GM12878 (cell line): ENCODE measurements at regions not wholly inside any gene's neighbourhood (a gene's known extent, or its start where the extent isn't known, plus 50 kb on each side); places are given as distances from the start of the nearest gene placed in this dataset.

Experiments used
- ATAC-seq: fragments of 200-7000 bp; cut with Tn5 transposase; 3 replicates; pipeline ENCODE4 v1.9.1; 2020; ENCODE audit warnings: mild to moderate bottlenecking, moderate library complexity
- BruUV-seq: library from RNA; stranded (reverse); fragments of 400-500 nt; replicated peaks from 2 replicates; lab custom pipeline; 2021; lab: Mats Ljungman, UMichigan
- CTCF ChIA-PET: fragments of 300-600 bp; sonication (Branson Sonifier 250); formaldehyde crosslinking; extraction: SDS; loops from one replicate; lab custom pipeline; 2021; ENCODE audit warnings: inconsistent platforms; lab: Yijun Ruan, JAX
- POLR2A ChIA-PET: fragments of 350-600 bp; formaldehyde crosslinking; extraction: SDS; loops from one replicate; lab custom pipeline; 2021; ENCODE audit warnings: inconsistent platforms; lab: Charles Lee
- RAD21 ChIA-PET: fragments of 300-600 bp; sonication (Branson Sonifier 250); formaldehyde crosslinking; loops from one replicate; lab custom pipeline; 2023; ENCODE audit warnings: antibody characterized with exemption; ENCODE audit not compliant: unreplicated experiment; lab: Charles Lee
- SMC1A ChIA-PET: fragments of 300-600 bp; sonication (Branson Sonifier 250); formaldehyde crosslinking; loops from one replicate; lab custom pipeline; 2023; ENCODE audit not compliant: unreplicated experiment, uncharacterized antibody; lab: Charles Lee
- DNase-seq: peaks from one replicate; pipeline ENCODE4 v3.0.0-alpha.2; 2011; ENCODE audit warnings: low read depth, low spot score
- FAIRE-seq: peaks from 3 replicates; lab custom pipeline; 2011; peaks lifted over from hg19 to GRCh38; lab: Jason Lieb, UNC
- H2AFZ ChIP-seq: 2 replicates; pipeline ENCODE4 v1.6.0; 2011; ENCODE audit warnings: low read depth, low read length, control low read depth; ENCODE audit not compliant: control insufficient read depth
- H3K27ac ChIP-seq: 2 replicates; pipeline ENCODE4 v1.5.1; 2011; ENCODE audit warnings: control low read depth; ENCODE audit not compliant: control insufficient read depth, insufficient read depth
- H3K27me3 ChIP-seq, 2 experiments: replicated peaks in 1 of 2; 2 replicates each; pipeline versions ENCODE4 v1.6.0 to v1.6.1; 2011; ENCODE audit warnings: low read length in 1 of 2; ENCODE audit not compliant: control insufficient read depth in 2 of 2, insufficient read depth in 2 of 2
- H3K36me3 ChIP-seq, 2 experiments: 2 replicates each; pipeline ENCODE4 v1.5.1; 2011; ENCODE audit warnings: low read length in 1 of 2; ENCODE audit not compliant: control insufficient read depth in 2 of 2, insufficient read depth in 2 of 2
- H3K4me1 ChIP-seq: 2 replicates; pipeline ENCODE4 v1.6.1; 2011; ENCODE audit warnings: mild to moderate bottlenecking, low read length, moderate library complexity, mixed read lengths; ENCODE audit not compliant: control insufficient read depth, insufficient read depth
- H3K4me2 ChIP-seq: 2 replicates; pipeline ENCODE4 v1.6.0; 2011; ENCODE audit warnings: control low read depth; ENCODE audit not compliant: control insufficient read depth, insufficient read depth
- H3K4me3 ChIP-seq: fragments of 200-600 bp; sonication (generic); 2 replicates; pipeline ENCODE4 v1.5.1; 2016
- H3K79me2 ChIP-seq: 2 replicates; pipeline ENCODE4 v1.6.0; 2011; ENCODE audit warnings: low read length; ENCODE audit not compliant: control insufficient read depth, insufficient read depth
- H3K9ac ChIP-seq: 2 replicates; pipeline ENCODE4 v1.8.0; 2011; ENCODE audit warnings: low read length, control low read depth, mixed read lengths; ENCODE audit not compliant: control insufficient read depth, insufficient read depth
- H3K9me3 ChIP-seq: replicated peaks from 3 replicates; pipeline ENCODE4 v1.5.1; 2011; ENCODE audit warnings: mild to moderate bottlenecking, low read length; ENCODE audit not compliant: control insufficient read depth, insufficient read depth
- H4K20me1 ChIP-seq: 2 replicates; pipeline ENCODE4 v1.6.0; 2011; ENCODE audit not compliant: control insufficient read depth, insufficient read depth
- ATF7 ChIP-seq: fragments of 450-650 bp; IDR thresholded peaks from 2 replicates; pipeline ENCODE4 v1.6.1; 2016; ENCODE audit warnings: low read depth, mild to moderate bottlenecking
- HSF1 ChIP-seq: fragments of 150-350 bp; IDR thresholded peaks from 2 replicates; pipeline ENCODE4 v1.6.1; 2014; ENCODE audit warnings: mild to moderate bottlenecking, low read depth, low read length
- IRF3 ChIP-seq: fragments of 450-650 bp; IDR thresholded peaks from 2 replicates; pipeline ENCODE4 v1.6.1; 2014; ENCODE audit warnings: mild to moderate bottlenecking
- JUNB ChIP-seq: IDR thresholded peaks from 2 replicates; pipeline ENCODE4 v1.6.1; 2016; ENCODE audit warnings: antibody characterized with exemption, mild to moderate bottlenecking
- NR2F1 ChIP-seq: fragments of 450-650 bp; conservative IDR thresholded peaks from 2 replicates; pipeline ENCODE4 v1.6.1; 2017; ENCODE audit warnings: mild to moderate bottlenecking
- PAX5 ChIP-seq: IDR thresholded peaks from 2 replicates; pipeline ENCODE4 v1.6.1; 2011; ENCODE audit warnings: low read depth, low read length, borderline replicate concordance
- RUNX3 ChIP-seq: IDR thresholded peaks from 2 replicates; pipeline ENCODE4 v1.6.1; 2012; ENCODE audit warnings: low read length, inconsistent platforms
- SMARCA5 ChIP-seq: fragments of 450-650 bp; IDR thresholded peaks from 2 replicates; pipeline ENCODE4 v1.6.1; 2017; ENCODE audit warnings: mild to moderate bottlenecking
- SMC3 ChIP-seq: IDR thresholded peaks from 2 replicates; pipeline ENCODE4 v1.6.1; 2011; ENCODE audit warnings: low read length, improper control_type of control experiment, borderline replicate concordance
- SUZ12 ChIP-seq: fragments of 200-600 bp; sonication (generic); IDR thresholded peaks from one replicate; pipeline ENCODE4 v1.6.1; 2018; ENCODE audit warnings: antibody characterized with exemption, mild to moderate bottlenecking; ENCODE audit not compliant: unreplicated experiment
- WGBS: methylation state at CpG from one replicate; pipeline ENCODE4 v1.1.6; 2016; ENCODE audit warnings: low lambda C conversion rate; ENCODE audit not compliant: insufficient replicate concordance, insufficient coverage; ENCODE audit errors: missing lambda C conversion rate; 5-methylcytosine and 5-hydroxymethylcytosine counted together
- in situ Hi-C: fragments of 300-500 bp; cut with MboI; formaldehyde crosslinking; loops from 9 replicates; pipeline ENCODE4 v1.14.3; 2018; ENCODE audit warnings: mixed read lengths
- intact Hi-C: fragments of 100-400 bp; cut with micrococcal nuclease; formaldehyde crosslinking; loops from one replicate; pipeline ENCODE4 v1.14.2; 2022; ENCODE audit not compliant: unreplicated experiment
- TF ChIP-seq, protein P1 (sequence below): fragments of 450-650 bp; IDR thresholded peaks from 2 replicates; pipeline ENCODE4 v1.6.1; 2017; ENCODE audit warnings: mild to moderate bottlenecking, moderate library complexity
- TF ChIP-seq, protein P2 (sequence below): fragments of 450-650 bp; IDR thresholded peaks from 2 replicates; pipeline ENCODE4 v1.6.1; 2017; ENCODE audit warnings: borderline replicate concordance
- TF ChIP-seq, protein P3 (sequence below): IDR thresholded peaks from 2 replicates; pipeline ENCODE4 v1.6.1; 2011; ENCODE audit warnings: low read depth, mild to moderate bottlenecking, low read length, moderate library complexity, borderline replicate concordance; ENCODE audit errors: extremely low read depth
- TF ChIP-seq, protein P4 (sequence below): IDR thresholded peaks from 2 replicates; pipeline ENCODE4 v1.6.1; 2011; ENCODE audit warnings: borderline replicate concordance, low read depth, mild to moderate bottlenecking, moderate library complexity, low read length; ENCODE audit not compliant: insufficient read depth, poor library complexity, severe bottlenecking

DNA sequence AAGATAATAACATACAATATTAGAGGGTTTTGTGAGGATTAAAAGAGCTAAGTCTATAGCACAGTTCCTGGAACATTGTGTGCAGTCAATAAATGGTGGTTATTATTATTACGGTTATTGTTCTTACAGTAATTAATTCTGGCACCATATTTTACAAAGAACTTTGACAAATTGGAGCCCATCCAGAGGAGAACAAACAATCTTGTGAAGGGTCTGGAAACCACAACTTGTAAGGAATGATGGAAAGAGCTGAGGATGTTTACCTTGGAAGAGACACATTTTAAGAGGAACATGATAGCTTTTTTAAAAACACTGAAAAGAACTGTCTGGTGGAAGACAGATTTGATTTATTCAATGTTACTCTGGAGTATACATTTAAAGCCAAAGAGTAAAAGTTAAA lies 150.5 kb upstream of the KRR1 start:
- FAIRE-seq: no peak
- POLR2A ChIA-PET: no interaction called here
- H3K9ac ChIP-seq: no peak overlapping the region

More for the DNA sequence above, 150.5 kb upstream of the KRR1 start:
- in situ Hi-C loops (no loop called here), intact Hi-C loops (no loop called here)
- Histone ChIP-seq H3K27me3 (no peaks in the 10 kb centered on the region), H3K4me3 (no peak overlapping the region), H3K27ac (no peak overlapping the region), H4K20me1 (no peaks in the 10 kb centered on the region), H3K4me1 (no peaks in the 10 kb centered on the region), H3K36me3 (no peaks in the 10 kb centered on the region), H3K79me2 (no peaks in the 10 kb centered on the region), H3K4me2 (no peak overlapping the region), H3K9me3 (no peaks in the 10 kb centered on the region), H2AFZ (no peak overlapping the region)
- TF ChIP-seq, protein P1, sequence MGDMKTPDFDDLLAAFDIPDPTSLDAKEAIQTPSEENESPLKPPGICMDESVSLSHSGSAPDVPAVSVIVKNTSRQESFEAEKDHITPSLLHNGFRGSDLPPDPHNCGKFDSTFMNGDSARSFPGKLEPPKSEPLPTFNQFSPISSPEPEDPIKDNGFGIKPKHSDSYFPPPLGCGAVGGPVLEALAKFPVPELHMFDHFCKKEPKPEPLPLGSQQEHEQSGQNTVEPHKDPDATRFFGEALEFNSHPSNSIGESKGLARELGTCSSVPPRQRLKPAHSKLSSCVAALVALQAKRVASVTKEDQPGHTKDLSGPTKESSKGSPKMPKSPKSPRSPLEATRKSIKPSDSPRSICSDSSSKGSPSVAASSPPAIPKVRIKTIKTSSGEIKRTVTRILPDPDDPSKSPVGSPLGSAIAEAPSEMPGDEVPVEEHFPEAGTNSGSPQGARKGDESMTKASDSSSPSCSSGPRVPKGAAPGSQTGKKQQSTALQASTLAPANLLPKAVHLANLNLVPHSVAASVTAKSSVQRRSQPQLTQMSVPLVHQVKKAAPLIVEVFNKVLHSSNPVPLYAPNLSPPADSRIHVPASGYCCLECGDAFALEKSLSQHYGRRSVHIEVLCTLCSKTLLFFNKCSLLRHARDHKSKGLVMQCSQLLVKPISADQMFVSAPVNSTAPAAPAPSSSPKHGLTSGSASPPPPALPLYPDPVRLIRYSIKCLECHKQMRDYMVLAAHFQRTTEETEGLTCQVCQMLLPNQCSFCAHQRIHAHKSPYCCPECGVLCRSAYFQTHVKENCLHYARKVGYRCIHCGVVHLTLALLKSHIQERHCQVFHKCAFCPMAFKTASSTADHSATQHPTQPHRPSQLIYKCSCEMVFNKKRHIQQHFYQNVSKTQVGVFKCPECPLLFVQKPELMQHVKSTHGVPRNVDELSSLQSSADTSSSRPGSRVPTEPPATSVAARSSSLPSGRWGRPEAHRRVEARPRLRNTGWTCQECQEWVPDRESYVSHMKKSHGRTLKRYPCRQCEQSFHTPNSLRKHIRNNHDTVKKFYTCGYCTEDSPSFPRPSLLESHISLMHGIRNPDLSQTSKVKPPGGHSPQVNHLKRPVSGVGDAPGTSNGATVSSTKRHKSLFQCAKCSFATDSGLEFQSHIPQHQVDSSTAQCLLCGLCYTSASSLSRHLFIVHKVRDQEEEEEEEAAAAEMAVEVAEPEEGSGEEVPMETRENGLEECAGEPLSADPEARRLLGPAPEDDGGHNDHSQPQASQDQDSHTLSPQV: no peak
- no peak for TF ChIP-seq JUNB
- no peak for TF ChIP-seq IRF3
- TF ChIP-seq PAX5: no peak
- no peak for TF ChIP-seq HSF1
- TF ChIP-seq NR2F1: no peak
- TF ChIP-seq, protein P2, sequence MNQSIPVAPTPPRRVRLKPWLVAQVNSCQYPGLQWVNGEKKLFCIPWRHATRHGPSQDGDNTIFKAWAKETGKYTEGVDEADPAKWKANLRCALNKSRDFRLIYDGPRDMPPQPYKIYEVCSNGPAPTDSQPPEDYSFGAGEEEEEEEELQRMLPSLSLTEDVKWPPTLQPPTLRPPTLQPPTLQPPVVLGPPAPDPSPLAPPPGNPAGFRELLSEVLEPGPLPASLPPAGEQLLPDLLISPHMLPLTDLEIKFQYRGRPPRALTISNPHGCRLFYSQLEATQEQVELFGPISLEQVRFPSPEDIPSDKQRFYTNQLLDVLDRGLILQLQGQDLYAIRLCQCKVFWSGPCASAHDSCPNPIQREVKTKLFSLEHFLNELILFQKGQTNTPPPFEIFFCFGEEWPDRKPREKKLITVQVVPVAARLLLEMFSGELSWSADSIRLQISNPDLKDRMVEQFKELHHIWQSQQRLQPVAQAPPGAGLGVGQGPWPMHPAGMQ: no peak
- TF ChIP-seq, protein P3, sequence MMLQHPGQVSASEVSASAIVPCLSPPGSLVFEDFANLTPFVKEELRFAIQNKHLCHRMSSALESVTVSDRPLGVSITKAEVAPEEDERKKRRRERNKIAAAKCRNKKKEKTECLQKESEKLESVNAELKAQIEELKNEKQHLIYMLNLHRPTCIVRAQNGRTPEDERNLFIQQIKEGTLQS: no peak
- TF ChIP-seq SUZ12: no peak
- TF ChIP-seq RUNX3: no peak
- TF ChIP-seq SMARCA5: no peak
- no peak for TF ChIP-seq ATF7
- TF ChIP-seq SMC3: no peak
- TF ChIP-seq, protein P4, sequence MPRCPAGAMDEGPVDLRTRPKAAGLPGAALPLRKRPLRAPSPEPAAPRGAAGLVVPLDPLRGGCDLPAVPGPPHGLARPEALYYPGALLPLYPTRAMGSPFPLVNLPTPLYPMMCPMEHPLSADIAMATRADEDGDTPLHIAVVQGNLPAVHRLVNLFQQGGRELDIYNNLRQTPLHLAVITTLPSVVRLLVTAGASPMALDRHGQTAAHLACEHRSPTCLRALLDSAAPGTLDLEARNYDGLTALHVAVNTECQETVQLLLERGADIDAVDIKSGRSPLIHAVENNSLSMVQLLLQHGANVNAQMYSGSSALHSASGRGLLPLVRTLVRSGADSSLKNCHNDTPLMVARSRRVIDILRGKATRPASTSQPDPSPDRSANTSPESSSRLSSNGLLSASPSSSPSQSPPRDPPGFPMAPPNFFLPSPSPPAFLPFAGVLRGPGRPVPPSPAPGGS: no peak
- ChIA-PET CTCF (interaction anchor here (1.0 kb wide), 1 partner anchor 10 kb away, joined by 3 read pairs; no protein-coding TSS in a partner anchor), SMC1A (interaction anchor here (0.7 to 1.3 kb wide), 3 partner anchors 9 to 133 kb away, joined by 3 to 4 read pairs (median 3); no protein-coding TSS in a partner anchor), RAD21 (no interaction called here)
- BruUV-seq: no TSS peak
- WGBS: 100% methylated on average over 1 of the region's 1 CpG
- ATAC-seq (no peak), DNase-seq (no peak)
